ENCODE measurements at regions not wholly inside any gene's neighbourhood (a gene's known extent, or its start where the extent isn't known, plus 50 kb on each side); places are given as distances from the start of the nearest gene placed in this dataset.
"Not testable (repeated sequence)": the region's sequence is repeated elsewhere in the genome, so short reads cannot be mapped to it uniquely, and the experiment has no call there.

DNA sequence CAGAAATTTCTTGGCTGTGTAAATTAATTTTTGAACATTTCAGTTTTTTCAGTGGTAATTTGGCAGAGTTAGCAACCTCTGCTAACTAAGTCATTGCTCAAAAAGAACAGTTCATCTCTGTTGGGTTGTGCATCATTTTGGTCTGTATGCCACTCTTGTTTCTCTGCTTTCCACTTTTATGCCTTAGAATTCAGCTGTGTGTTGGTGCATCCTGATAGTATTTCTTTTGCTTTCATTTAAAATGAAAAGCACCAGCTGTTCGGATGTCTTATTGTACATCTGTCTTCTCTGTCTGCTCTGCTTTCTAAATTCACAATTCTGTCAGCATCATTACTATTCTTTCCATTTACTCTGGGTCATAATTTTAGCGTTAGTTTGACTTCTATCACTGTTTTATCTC is 388.2 kb upstream of the NDST4 start:
- no peaks in the 10 kb centered on the region for H3K9me3 ChIP-seq (ENCODE audit: insufficient read depth, low read depth, low read length)
- no peak overlapping the region for H3K4me2 ChIP-seq (ENCODE audit: low read depth, low read length, poor library complexity, severe bottlenecking)
- H3K9ac ChIP-seq (ENCODE audit: low read depth, low read length, poor library complexity, severe bottlenecking): no peak overlapping the region
- TF ChIP-seq EZH2phosphoT487 (IDR thresholded peaks at IDR 0.05; ENCODE audit: borderline replicate concordance) (no peak), CTCF (conservative IDR thresholded peaks at IDR 0.05; ENCODE audit: low read length) (no peak)
- H3F3A ChIP-seq (ENCODE audit: low read depth): no peaks in the 10 kb centered on the region
- H3K4me3 ChIP-seq (ENCODE audit: low read length, poor library complexity, severe bottlenecking): no peak overlapping the region
- H4K20me1 ChIP-seq (ENCODE audit: insufficient read depth, low read length, poor library complexity, severe bottlenecking): no peaks in the 10 kb centered on the region
- no peaks in the 10 kb centered on the region for H3K79me2 ChIP-seq (ENCODE audit: insufficient read depth, low read length)
- H3K9me2 ChIP-seq (replicated peaks; ENCODE audit: low read depth, low read length): no peaks in the 10 kb centered on the region
- no peaks in the 10 kb centered on the region for H3K36me3 ChIP-seq (ENCODE audit: insufficient read depth, low read length)
- no peaks in the 10 kb centered on the region for H3K27me3 ChIP-seq (ENCODE audit: insufficient read depth, low read length, poor library complexity, severe bottlenecking)
- H2AFZ ChIP-seq (ENCODE audit: low read length): no peak overlapping the region
- H3K4me1 ChIP-seq (ENCODE audit: insufficient read depth, low read length, poor library complexity, severe bottlenecking): no peaks in the 10 kb centered on the region

GRCh38 chr4:115493770-115494169 is 380.4 kb upstream of the NDST4 start:
- not testable (repeated sequence) for H4K20me1 ChIP-seq (ENCODE audit: insufficient read depth, low read length, poor library complexity, severe bottlenecking); H3K4me3 ChIP-seq (ENCODE audit: low read length, poor library complexity, severe bottlenecking); H3F3A ChIP-seq (ENCODE audit: low read depth); H2AFZ ChIP-seq (ENCODE audit: low read length); H3K9ac ChIP-seq (ENCODE audit: low read depth, low read length, poor library complexity, severe bottlenecking); H3K79me2 ChIP-seq (ENCODE audit: insufficient read depth, low read length); H3K9me3 ChIP-seq (ENCODE audit: insufficient read depth, low read depth, low read length); H3K36me3 ChIP-seq (ENCODE audit: insufficient read depth, low read length); H3K9me2 ChIP-seq (replicated peaks; ENCODE audit: low read depth, low read length); H3K4me1 ChIP-seq (ENCODE audit: insufficient read depth, low read length, poor library complexity, severe bottlenecking); H3K27me3 ChIP-seq (ENCODE audit: insufficient read depth, low read length, poor library complexity, severe bottlenecking); H3K4me2 ChIP-seq (ENCODE audit: low read depth, low read length, poor library complexity, severe bottlenecking)

GRCh38 chr4:115491686-115492085 is 378.3 kb upstream of the NDST4 start:
- no peak for TF ChIP-seq EZH2phosphoT487 (IDR thresholded peaks at IDR 0.05; ENCODE audit: borderline replicate concordance)
- no peak for TF ChIP-seq CTCF (conservative IDR thresholded peaks at IDR 0.05; ENCODE audit: low read length)
- no peaks in the 10 kb centered on the region for H3K79me2 ChIP-seq (ENCODE audit: insufficient read depth, low read length)
- H3K27me3 ChIP-seq (ENCODE audit: insufficient read depth, low read length, poor library complexity, severe bottlenecking): no peaks in the 10 kb centered on the region
- H3K4me3 ChIP-seq (ENCODE audit: low read length, poor library complexity, severe bottlenecking): no peak overlapping the region
- no peak overlapping the region for H2AFZ ChIP-seq (ENCODE audit: low read length)
- H3K9me3 ChIP-seq (ENCODE audit: insufficient read depth, low read depth, low read length): no peaks in the 10 kb centered on the region
- no peaks in the 10 kb centered on the region for H3K36me3 ChIP-seq (ENCODE audit: insufficient read depth, low read length)
- no peaks in the 10 kb centered on the region for H3K4me1 ChIP-seq (ENCODE audit: insufficient read depth, low read length, poor library complexity, severe bottlenecking)
- no peak overlapping the region for H3K9ac ChIP-seq (ENCODE audit: low read depth, low read length, poor library complexity, severe bottlenecking)
- H3K9me2 ChIP-seq (replicated peaks; ENCODE audit: low read depth, low read length): no peaks in the 10 kb centered on the region
- no peaks in the 10 kb centered on the region for H3F3A ChIP-seq (ENCODE audit: low read depth)
- H3K4me2 ChIP-seq (ENCODE audit: low read depth, low read length, poor library complexity, severe bottlenecking): no peak overlapping the region
- H4K20me1 ChIP-seq (ENCODE audit: insufficient read depth, low read length, poor library complexity, severe bottlenecking): no peaks in the 10 kb centered on the region

DNA sequence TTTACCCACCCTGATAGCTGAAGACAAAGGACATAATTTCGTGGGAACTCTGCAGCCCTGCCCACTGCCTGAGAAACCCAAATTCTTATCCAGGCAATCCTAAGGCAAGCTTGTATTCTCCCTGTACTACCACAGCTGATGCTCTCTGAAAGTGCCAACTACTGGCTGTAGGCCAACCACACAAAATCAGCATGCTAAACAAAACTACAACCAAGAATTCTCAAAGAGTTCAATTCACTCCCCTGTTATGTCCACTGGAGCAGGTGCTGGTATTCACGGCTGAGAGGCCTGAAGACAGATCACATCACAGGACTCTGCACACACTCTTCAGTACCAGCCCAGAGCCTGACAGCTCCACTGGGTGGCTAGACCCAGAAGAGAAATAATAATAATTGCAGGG is 375.9 kb upstream of the NDST4 start:
- H3K9me3 ChIP-seq (ENCODE audit: insufficient read depth, low read depth, low read length): no peaks in the 10 kb centered on the region

More for the DNA sequence above, 375.9 kb upstream of the NDST4 start:
- H3K27me3 ChIP-seq (ENCODE audit: insufficient read depth, low read length, poor library complexity, severe bottlenecking): no peaks in the 10 kb centered on the region
- H3K9ac ChIP-seq (ENCODE audit: low read depth, low read length, poor library complexity, severe bottlenecking): no peak overlapping the region
- no peaks in the 10 kb centered on the region for H4K20me1 ChIP-seq (ENCODE audit: insufficient read depth, low read length, poor library complexity, severe bottlenecking)
- H3K4me3 ChIP-seq (ENCODE audit: low read length, poor library complexity, severe bottlenecking): no peak overlapping the region
- H3K9me2 ChIP-seq (replicated peaks; ENCODE audit: low read depth, low read length): no peaks in the 10 kb centered on the region
- no peak overlapping the region for H3K4me2 ChIP-seq (ENCODE audit: low read depth, low read length, poor library complexity, severe bottlenecking)
- TF ChIP-seq CTCF (conservative IDR thresholded peaks at IDR 0.05; ENCODE audit: low read length): no peak
- no peak for TF ChIP-seq EZH2phosphoT487 (IDR thresholded peaks at IDR 0.05; ENCODE audit: borderline replicate concordance)
- no peaks in the 10 kb centered on the region for H3K4me1 ChIP-seq (ENCODE audit: insufficient read depth, low read length, poor library complexity, severe bottlenecking)
- H3K36me3 ChIP-seq (ENCODE audit: insufficient read depth, low read length): no peaks in the 10 kb centered on the region
- H3K79me2 ChIP-seq (ENCODE audit: insufficient read depth, low read length): no peaks in the 10 kb centered on the region
- H3F3A ChIP-seq (ENCODE audit: low read depth): no peaks in the 10 kb centered on the region
- no peak overlapping the region for H2AFZ ChIP-seq (ENCODE audit: low read length)
